ENCODE measurements at regions not wholly inside any gene's neighbourhood (a gene's known extent, or its start where the extent isn't known, plus 50 kb on each side); places are given as distances from the start of the nearest gene placed in this dataset.

GRCh38 chr1:42033629-42034028 lies 114.9 kb upstream of the HIVEP3 start:
- DNase-seq: no peak

GRCh38 chr1:42017730-42018129 lies 99.0 kb upstream of the HIVEP3 start:
- no peak for DNase-seq

- no peak for DNase-seq
Observed at GRCh38 chr1:42017259-42017658, 98.5 kb upstream of the HIVEP3 start.

- DNase-seq: no peak
Observed at GRCh38 chr1:42014823-42015222, 96.1 kb upstream of the HIVEP3 start.

- DNase-seq: peak in 1 of 2 donors; percentile 22
Observed at GRCh38 chr1:42013881-42014470, 95.3 kb upstream of the HIVEP3 start.

- DNase-seq: no peak
Observed at GRCh38 chr1:42012852-42013251, 94.1 kb upstream of the HIVEP3 start.

GRCh38 chr1:42010381-42010780 lies 91.7 kb upstream of the HIVEP3 start:
- DNase-seq: no peak

GRCh38 chr1:42008264-42008663 lies 89.5 kb upstream of the HIVEP3 start:
- no peak for DNase-seq

GRCh38 chr1:42006836-42007235 lies 88.1 kb upstream of the HIVEP3 start:
- DNase-seq: no peak

- no peak for DNase-seq
Observed at GRCh38 chr1:42006093-42006492, 87.4 kb upstream of the HIVEP3 start.

GRCh38 chr1:42005530-42005929 lies 86.8 kb upstream of the HIVEP3 start:
- no peak for DNase-seq

GRCh38 chr1:42004860-42005259 lies 86.1 kb upstream of the HIVEP3 start:
- DNase-seq: no peak

- DNase-seq: no peak
Observed at GRCh38 chr1:42004322-42004721, 85.6 kb upstream of the HIVEP3 start.

GRCh38 chr1:42003433-42003832 lies 84.7 kb upstream of the HIVEP3 start:
- no peak for DNase-seq

- DNase-seq: no peak
Observed at GRCh38 chr1:42002220-42002619, 83.5 kb upstream of the HIVEP3 start.

- no peak for DNase-seq
Observed at GRCh38 chr1:42000766-42001165, 82.0 kb upstream of the HIVEP3 start.

GRCh38 chr1:41999884-42000283 lies 81.2 kb upstream of the HIVEP3 start:
- no peak for DNase-seq

GRCh38 chr1:41998250-41998649 lies 79.5 kb upstream of the HIVEP3 start:
- no peak for DNase-seq

GRCh38 chr1:41997153-41997552 lies 78.4 kb upstream of the HIVEP3 start:
- no peak for DNase-seq

GRCh38 chr1:41995441-41996130 lies 76.9 kb upstream of the HIVEP3 start:
- DNase-seq: no peak

GRCh38 chr1:41994195-41994894 lies 75.6 kb upstream of the HIVEP3 start:
- no peak for DNase-seq

- no peak for DNase-seq
Observed at GRCh38 chr1:41983451-41983850, 64.7 kb upstream of the HIVEP3 start.

GRCh38 chr1:41981796-41982195 lies 63.1 kb upstream of the HIVEP3 start:
- no peak for DNase-seq
